Mucosa of rectum (tissue), 2 donors: ENCODE measurements at regions not wholly inside any gene's neighbourhood (a gene's known extent, or its start where the extent isn't known, plus 50 kb on each side); places are given as distances from the start of the nearest gene placed in this dataset.

Experiments used
- H3K27ac ChIP-seq, 2 donors: one replicate each; pipeline ENCODE4 v1.7.0; 2013; ENCODE audit warnings: inconsistent platforms in 2 of 2, low read depth in 2 of 2, low read length in 2 of 2
- H3K27me3 ChIP-seq, 2 donors: one replicate each; pipeline ENCODE4 v1.7.0; 2013; ENCODE audit warnings: low read length in 2 of 2; ENCODE audit not compliant: control insufficient read depth in 2 of 2, insufficient read depth in 2 of 2
- H3K36me3 ChIP-seq, 2 donors: one replicate each; pipeline ENCODE4 v1.7.0; 2013; ENCODE audit warnings: low read length in 2 of 2; ENCODE audit not compliant: control insufficient read depth in 2 of 2, insufficient read depth in 2 of 2
- H3K4me1 ChIP-seq, 2 donors: one replicate each; pipeline ENCODE4 v1.7.0; 2013; ENCODE audit warnings: low read length in 2 of 2, mild to moderate bottlenecking in 1 of 2; ENCODE audit not compliant: control insufficient read depth in 2 of 2, insufficient read depth in 2 of 2
- H3K4me3 ChIP-seq, 2 donors: one replicate each; pipeline ENCODE4 v1.7.0; 2013; ENCODE audit warnings: low read length in 2 of 2
- H3K9ac ChIP-seq, 2 donors: one replicate each; pipeline ENCODE4 v1.7.0; 2013; ENCODE audit warnings: low read length in 2 of 2, low read depth in 1 of 2, mild to moderate bottlenecking in 1 of 2
- H3K9me3 ChIP-seq, 2 donors: one replicate each; pipeline ENCODE4 v1.7.0; 2013; ENCODE audit warnings: low read length in 2 of 2; ENCODE audit not compliant: control insufficient read depth in 2 of 2
- donor health status: healthy.
- donor health status: Normal muscosa, but diverticular disease.

DNA sequence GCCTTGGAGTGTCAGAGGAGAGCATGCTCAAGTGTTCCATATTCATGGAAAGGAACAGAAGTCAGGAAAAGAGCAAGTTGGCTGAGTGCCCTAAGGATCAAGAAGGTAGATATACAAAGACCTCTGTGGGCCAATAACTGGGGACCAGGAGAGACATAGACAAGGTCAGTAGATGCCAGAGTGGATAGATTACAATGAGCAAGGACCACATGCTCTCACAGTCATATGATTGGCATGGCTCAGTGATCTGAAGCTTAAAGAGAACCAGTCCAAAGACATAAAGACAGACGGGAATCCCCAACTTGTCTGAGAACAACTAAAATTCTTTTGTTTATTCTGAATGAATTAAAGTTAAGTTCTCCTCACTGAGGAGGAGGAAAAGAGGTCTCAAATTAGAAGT lies 289.7 kb downstream of the HS3ST1 start:
- no peak overlapping the region for H3K4me3 ChIP-seq
- H3K27ac ChIP-seq, result no peak overlapping the region
- H3K9ac ChIP-seq, result no peak overlapping the region
- H3K9me3 ChIP-seq, result no peaks in the 10 kb centered on the region
- H3K36me3 ChIP-seq, result no peaks in the 10 kb centered on the region
- H3K27me3 ChIP-seq, result no peaks in the 10 kb centered on the region
- no peaks in the 10 kb centered on the region for H3K4me1 ChIP-seq

DNA sequence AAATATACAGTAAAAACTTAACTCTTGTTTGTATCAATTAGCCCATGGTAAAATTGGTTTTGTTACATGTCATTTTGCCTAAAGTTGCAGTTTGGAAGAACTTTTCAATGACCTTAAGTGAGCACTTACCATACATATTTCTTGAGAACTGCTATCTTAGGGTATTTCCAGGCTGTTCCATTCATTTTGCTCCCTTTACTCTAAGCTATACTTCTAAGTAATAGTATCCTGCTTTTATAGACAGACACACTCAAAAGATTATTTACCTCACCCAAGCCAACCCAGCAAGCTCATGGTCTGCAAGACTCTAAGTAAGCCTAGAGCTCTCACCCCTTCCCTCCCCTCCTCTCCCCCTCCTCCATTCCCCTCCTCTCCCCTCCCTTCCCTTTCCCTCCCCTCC lies 294.0 kb downstream of the HS3ST1 start:
- Histone ChIP-seq H3K9ac (no peak overlapping the region), H3K27me3 (no peaks in the 10 kb centered on the region), H3K4me3 (no peak overlapping the region), H3K4me1 (peaks cover 0 to 2% of the 10 kb centered on the region in 2 donors), H3K9me3 (no peaks in the 10 kb centered on the region), H3K27ac (no peak overlapping the region), H3K36me3 (no peaks in the 10 kb centered on the region)

DNA sequence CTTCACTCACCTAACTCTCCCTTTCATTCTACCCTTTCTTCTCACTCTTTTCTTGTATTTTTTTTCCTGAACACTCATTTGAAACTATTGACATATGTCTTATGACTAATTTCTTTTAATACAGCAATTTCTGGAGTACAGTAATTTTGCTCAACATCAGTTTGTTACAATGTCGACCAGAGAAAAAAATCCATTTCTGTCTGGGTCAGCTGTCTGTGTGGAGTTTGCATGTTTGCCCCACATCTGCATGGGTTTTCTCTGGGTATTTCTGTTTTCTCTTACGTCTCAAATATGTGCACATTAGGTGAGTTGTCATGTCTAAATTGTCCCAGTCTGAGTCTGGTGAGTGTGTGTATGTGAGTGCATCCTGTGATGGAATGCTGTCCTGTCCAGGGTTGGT lies 294.8 kb downstream of the HS3ST1 start:
- H3K27me3 ChIP-seq, result no peaks in the 10 kb centered on the region

DNA sequence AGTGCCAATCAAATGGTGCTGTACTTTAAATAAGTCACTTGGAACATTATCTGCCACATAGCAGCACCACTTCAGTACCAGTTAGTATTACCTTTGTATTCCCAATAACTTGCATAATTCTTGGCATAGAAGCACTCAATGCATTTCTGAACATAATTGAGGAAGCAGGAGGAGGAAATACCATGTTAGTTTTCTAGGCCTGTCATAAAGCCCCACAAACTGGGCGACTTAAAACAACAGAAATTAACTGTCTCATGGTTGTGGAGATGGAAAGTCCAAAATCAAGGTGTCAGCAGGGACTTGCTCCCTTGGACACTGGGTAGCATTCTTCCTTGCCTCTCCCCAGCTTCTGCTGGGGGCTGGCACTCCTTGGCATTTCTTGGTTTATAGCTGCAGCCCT lies 296.2 kb downstream of the HS3ST1 start:
- Histone ChIP-seq H3K36me3 (no peaks in the 10 kb centered on the region), H3K4me1 (peaks cover 0 to 2% of the 10 kb centered on the region in 2 donors), H3K27me3 (no peaks in the 10 kb centered on the region), H3K9ac (no peak overlapping the region), H3K27ac (no peak overlapping the region), H3K9me3 (no peaks in the 10 kb centered on the region), H3K4me3 (no peak overlapping the region)

More for the DNA sequence above, 294.8 kb downstream of the HS3ST1 start:
- Histone ChIP-seq H3K36me3 (no peaks in the 10 kb centered on the region), H3K4me3 (no peak overlapping the region), H3K9me3 (no peaks in the 10 kb centered on the region), H3K27ac (no peak overlapping the region), H3K4me1 (peaks cover 0 to 2% of the 10 kb centered on the region in 2 donors), H3K9ac (no peak overlapping the region)

DNA sequence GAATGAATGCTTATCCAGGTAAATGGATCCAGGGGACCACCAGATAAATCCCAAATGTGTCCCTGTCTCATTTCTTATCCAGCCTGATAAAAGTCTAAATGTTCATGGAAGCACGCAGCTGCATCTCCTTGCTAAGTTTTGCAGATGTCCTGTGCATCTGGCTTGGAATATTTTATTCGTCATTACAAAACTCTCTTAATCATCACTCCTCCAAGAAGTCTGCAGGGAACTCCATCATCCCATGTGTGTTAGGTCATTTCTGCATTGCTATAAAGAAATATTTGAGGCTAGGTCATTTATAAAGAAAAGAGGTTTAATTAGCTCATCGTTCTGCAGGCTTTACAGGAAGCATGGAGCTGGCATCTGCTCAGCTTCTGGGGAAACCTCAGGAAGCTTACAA lies 297.2 kb downstream of the HS3ST1 start:
- no peak overlapping the region for H3K4me3 ChIP-seq
- no peaks in the 10 kb centered on the region for H3K36me3 ChIP-seq
- no peak overlapping the region for H3K9ac ChIP-seq
- H3K4me1 ChIP-seq, result peaks cover 0 to 2% of the 10 kb centered on the region in 2 donors
- H3K27ac ChIP-seq, result no peak overlapping the region
- no peaks in the 10 kb centered on the region for H3K9me3 ChIP-seq
- H3K27me3 ChIP-seq, result no peaks in the 10 kb centered on the region

DNA sequence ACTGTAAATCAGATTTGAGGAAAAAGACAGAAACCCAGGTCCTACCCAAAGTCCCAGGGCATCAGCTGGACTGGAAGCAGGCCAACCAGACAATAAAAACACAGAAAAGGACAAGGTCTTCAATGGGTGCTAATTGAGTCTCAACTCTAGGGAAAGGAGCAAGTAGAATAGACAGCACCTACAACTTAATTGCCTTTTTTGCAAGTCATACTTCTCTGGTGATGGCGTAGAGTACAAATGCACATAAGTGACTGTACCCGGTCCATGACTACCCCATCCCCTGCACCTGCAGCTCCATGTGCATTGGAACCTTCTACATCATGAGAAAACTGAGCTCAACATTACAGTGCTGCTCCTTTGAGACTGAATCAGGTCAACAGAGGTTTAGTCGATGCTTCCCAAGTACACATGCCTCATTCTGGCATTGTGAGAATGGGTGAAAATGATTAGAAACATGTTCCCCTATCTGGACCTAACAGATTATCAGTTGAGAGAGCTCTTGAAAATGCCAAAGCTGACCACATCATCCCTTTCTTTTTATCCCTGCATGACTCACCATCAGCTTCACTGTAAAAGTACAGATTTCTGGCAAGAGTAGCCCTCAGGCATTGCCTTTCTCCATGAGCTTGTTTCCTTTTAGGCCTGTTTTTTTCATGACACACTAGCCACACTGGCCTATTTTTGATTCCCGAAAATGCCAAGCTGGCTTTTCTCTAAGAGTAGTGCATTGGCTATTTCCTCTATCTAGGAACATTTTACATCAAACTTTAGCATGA lies 298.3 kb downstream of the HS3ST1 start:
- Histone ChIP-seq H3K27ac (no peak overlapping the region), H3K4me1 (peaks cover 0 to 2% of the 10 kb centered on the region in 2 donors), H3K27me3 (no peaks in the 10 kb centered on the region), H3K36me3 (no peaks in the 10 kb centered on the region), H3K9ac (no peak overlapping the region), H3K9me3 (no peaks in the 10 kb centered on the region), H3K4me3 (no peak overlapping the region)

DNA sequence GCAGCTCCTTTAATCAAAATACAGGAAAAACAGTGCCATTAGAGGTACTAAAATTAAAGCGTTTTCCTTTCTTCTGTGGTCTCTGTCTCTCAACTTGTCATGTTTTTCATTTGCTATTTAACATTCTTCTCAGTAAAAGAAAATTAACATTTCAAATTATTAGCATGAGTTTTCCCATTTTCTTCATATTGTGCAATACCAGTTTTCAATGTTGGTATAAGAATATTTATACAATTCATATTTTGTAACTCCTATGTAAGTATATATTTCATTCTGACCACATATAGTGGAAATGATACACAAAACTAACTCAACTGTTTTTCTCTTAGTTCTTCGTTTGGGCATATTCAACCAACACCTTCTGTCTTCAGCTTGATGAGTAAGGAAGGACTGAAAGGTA lies 308.3 kb downstream of the HS3ST1 start:
- H3K9ac ChIP-seq, result no peak overlapping the region

DNA sequence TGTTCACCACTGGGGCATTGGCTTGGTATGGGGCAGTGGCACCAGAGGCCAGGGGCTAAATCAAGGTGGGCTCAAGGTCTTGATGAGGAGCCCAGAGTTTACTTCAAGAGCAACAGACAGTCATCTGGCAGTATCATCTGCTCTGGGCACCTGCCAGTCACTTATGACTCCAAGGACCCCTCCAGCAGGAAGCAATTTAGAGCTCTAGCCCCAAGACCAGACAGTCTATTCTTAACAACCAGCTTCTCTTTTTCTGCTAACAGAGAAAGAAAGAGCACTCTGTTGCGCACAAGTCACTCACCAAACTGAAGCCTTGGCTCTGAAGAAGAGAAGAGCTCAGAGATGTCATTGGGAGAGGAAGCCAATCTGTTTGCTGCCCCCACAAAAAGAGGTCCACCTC lies 309.2 kb downstream of the HS3ST1 start:
- Histone ChIP-seq H3K27me3 (no peaks in the 10 kb centered on the region), H3K4me3 (no peak overlapping the region), H3K27ac (no peak overlapping the region), H3K36me3 (no peaks in the 10 kb centered on the region), H3K9ac (no peak overlapping the region), H3K4me1 (no peaks in the 10 kb centered on the region), H3K9me3 (no peaks in the 10 kb centered on the region)

More for the DNA sequence above, 308.3 kb downstream of the HS3ST1 start:
- Histone ChIP-seq H3K4me3 (no peak overlapping the region), H3K36me3 (no peaks in the 10 kb centered on the region), H3K27ac (no peak overlapping the region), H3K4me1 (no peaks in the 10 kb centered on the region), H3K9me3 (no peaks in the 10 kb centered on the region), H3K27me3 (no peaks in the 10 kb centered on the region)

DNA sequence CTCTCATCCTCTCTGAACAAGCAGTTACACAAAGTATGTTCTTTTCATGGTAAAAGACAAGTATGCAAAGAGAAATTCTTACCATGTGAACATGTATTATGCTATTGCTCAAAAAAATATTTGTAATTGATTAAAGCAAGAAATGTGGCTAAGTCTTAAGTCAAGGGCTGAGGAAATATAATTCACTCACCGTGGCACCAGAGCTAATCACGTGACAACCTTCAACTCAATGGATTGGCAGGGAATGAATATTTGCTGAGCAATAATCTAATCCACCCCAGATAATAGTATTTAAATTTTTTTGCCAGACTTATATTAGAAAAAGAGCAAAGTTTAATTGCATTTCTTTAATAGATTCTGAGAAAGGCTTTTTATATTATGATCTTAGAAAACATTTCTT lies 310.2 kb downstream of the HS3ST1 start:
- H3K36me3 ChIP-seq, result no peaks in the 10 kb centered on the region
- H3K4me1 ChIP-seq, result no peaks in the 10 kb centered on the region
- H3K27me3 ChIP-seq, result no peaks in the 10 kb centered on the region
- no peak overlapping the region for H3K4me3 ChIP-seq
- H3K9ac ChIP-seq, result no peak overlapping the region
- H3K9me3 ChIP-seq, result no peaks in the 10 kb centered on the region
- H3K27ac ChIP-seq, result no peak overlapping the region

DNA sequence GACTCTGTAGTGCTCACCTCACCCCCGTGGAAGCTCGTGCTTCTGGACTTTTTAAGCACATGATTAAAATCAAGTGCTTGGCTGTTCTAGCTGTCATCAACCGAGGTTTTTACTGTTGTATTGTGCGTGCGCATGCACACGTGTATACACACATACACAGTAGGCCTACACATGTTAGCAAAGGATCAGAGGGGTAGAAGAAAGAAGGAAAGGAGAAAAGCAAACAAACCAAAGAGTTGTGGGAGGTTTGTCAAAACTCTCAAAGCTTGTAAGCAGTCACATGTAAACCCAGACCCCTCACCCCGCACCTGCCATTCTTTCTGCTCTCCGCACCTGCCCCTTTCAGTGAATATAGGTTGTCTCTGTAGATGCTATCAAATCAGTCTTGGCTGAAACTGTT lies 311.8 kb downstream of the HS3ST1 start:
- Histone ChIP-seq H3K4me1 (no peaks in the 10 kb centered on the region), H3K27ac (no peak overlapping the region), H3K9me3 (no peaks in the 10 kb centered on the region), H3K27me3 (no peaks in the 10 kb centered on the region), H3K4me3 (no peak overlapping the region), H3K36me3 (no peaks in the 10 kb centered on the region), H3K9ac (no peak overlapping the region)
